ENCODE measurements at regions not wholly inside any gene's neighbourhood (a gene's known extent, or its start where the extent isn't known, plus 50 kb on each side); places are given as distances from the start of the nearest gene placed in this dataset.

GRCh38 chr6:156419594-156419993 is 357.6 kb upstream of the ARID1B start:
- no peak for TF ChIP-seq CTCF (IDR thresholded peaks at IDR 0.05; ENCODE audit: low read depth, low read length)
- TF ChIP-seq EZH2phosphoT487 (IDR thresholded peaks at IDR 0.05; ENCODE audit: low read depth) = no peak
